ENCODE measurements at regions not wholly inside any gene's neighbourhood (a gene's known extent, or its start where the extent isn't known, plus 50 kb on each side); places are given as distances from the start of the nearest gene placed in this dataset.

GRCh38 chr13:63345835-63346234, 1930.2 kb upstream of the PCDH20 start:
- Histone ChIP-seq H3K9me3 (ENCODE audit: low read depth, low read length) (no peaks in the 10 kb centered on the region), H3K36me3 (ENCODE audit: insufficient read depth, low read length) (no peaks in the 10 kb centered on the region), H3K79me2 (ENCODE audit: insufficient read depth, low read length) (no peaks in the 10 kb centered on the region), H3K4me2 (ENCODE audit: insufficient read depth, low read length) (no peak overlapping the region), H3K27me3 (ENCODE audit: insufficient read depth, low read length) (no peaks in the 10 kb centered on the region), H4K20me1 (ENCODE audit: insufficient read depth, low read length) (no peaks in the 10 kb centered on the region), H2AFZ (ENCODE audit: low read length) (no peak overlapping the region), H3K4me3 (ENCODE audit: insufficient read depth, low read length) (no peak overlapping the region), H3K27ac (ENCODE audit: low read depth, low read length) (no peak overlapping the region), H3K4me1 (ENCODE audit: insufficient read depth, low read length) (no peaks in the 10 kb centered on the region)
- DNase-seq (ENCODE audit: insufficient read length, low spot score, missing footprints), result no peak
- TF ChIP-seq, protein P1, sequence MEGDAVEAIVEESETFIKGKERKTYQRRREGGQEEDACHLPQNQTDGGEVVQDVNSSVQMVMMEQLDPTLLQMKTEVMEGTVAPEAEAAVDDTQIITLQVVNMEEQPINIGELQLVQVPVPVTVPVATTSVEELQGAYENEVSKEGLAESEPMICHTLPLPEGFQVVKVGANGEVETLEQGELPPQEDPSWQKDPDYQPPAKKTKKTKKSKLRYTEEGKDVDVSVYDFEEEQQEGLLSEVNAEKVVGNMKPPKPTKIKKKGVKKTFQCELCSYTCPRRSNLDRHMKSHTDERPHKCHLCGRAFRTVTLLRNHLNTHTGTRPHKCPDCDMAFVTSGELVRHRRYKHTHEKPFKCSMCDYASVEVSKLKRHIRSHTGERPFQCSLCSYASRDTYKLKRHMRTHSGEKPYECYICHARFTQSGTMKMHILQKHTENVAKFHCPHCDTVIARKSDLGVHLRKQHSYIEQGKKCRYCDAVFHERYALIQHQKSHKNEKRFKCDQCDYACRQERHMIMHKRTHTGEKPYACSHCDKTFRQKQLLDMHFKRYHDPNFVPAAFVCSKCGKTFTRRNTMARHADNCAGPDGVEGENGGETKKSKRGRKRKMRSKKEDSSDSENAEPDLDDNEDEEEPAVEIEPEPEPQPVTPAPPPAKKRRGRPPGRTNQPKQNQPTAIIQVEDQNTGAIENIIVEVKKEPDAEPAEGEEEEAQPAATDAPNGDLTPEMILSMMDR (IDR thresholded peaks at IDR 0.05; ENCODE audit: extremely low read depth, low read depth, low read length), result no peak

- no peak overlapping the region for H3K27ac ChIP-seq (ENCODE audit: low read depth, low read length)
- no peak overlapping the region for H2AFZ ChIP-seq (ENCODE audit: low read length)
- DNase-seq (ENCODE audit: insufficient read length, low spot score, missing footprints), result no peak
- no peaks in the 10 kb centered on the region for H3K79me2 ChIP-seq (ENCODE audit: insufficient read depth, low read length)
- no peaks in the 10 kb centered on the region for H3K27me3 ChIP-seq (ENCODE audit: insufficient read depth, low read length)
- no peak overlapping the region for H3K4me2 ChIP-seq (ENCODE audit: insufficient read depth, low read length)
- no peaks in the 10 kb centered on the region for H3K4me1 ChIP-seq (ENCODE audit: insufficient read depth, low read length)
- H3K4me3 ChIP-seq (ENCODE audit: insufficient read depth, low read length), result no peak overlapping the region
- no peaks in the 10 kb centered on the region for H3K9me3 ChIP-seq (ENCODE audit: low read depth, low read length)
- H4K20me1 ChIP-seq (ENCODE audit: insufficient read depth, low read length), result no peaks in the 10 kb centered on the region
- TF ChIP-seq, protein P1 (IDR thresholded peaks at IDR 0.05; ENCODE audit: extremely low read depth, low read depth, low read length), result no peak
- no peaks in the 10 kb centered on the region for H3K36me3 ChIP-seq (ENCODE audit: insufficient read depth, low read length)
These were observed 1929.1 kb upstream of the PCDH20 start for GRCh38 chr13:63344711-63345110.

- Histone ChIP-seq H3K27me3 (ENCODE audit: insufficient read depth, low read length) (no peaks in the 10 kb centered on the region), H3K36me3 (ENCODE audit: insufficient read depth, low read length) (no peaks in the 10 kb centered on the region), H4K20me1 (ENCODE audit: insufficient read depth, low read length) (no peaks in the 10 kb centered on the region), H2AFZ (ENCODE audit: low read length) (peak overlapping the region; percentile 10), H3K79me2 (ENCODE audit: insufficient read depth, low read length) (no peaks in the 10 kb centered on the region), H3K9me3 (ENCODE audit: low read depth, low read length) (no peaks in the 10 kb centered on the region), H3K4me1 (ENCODE audit: insufficient read depth, low read length) (no peaks in the 10 kb centered on the region), H3K4me3 (ENCODE audit: insufficient read depth, low read length) (no peak overlapping the region), H3K4me2 (ENCODE audit: insufficient read depth, low read length) (no peak overlapping the region), H3K27ac (ENCODE audit: low read depth, low read length) (no peak overlapping the region)
- DNase-seq (ENCODE audit: insufficient read length, low spot score, missing footprints), result no peak
- TF ChIP-seq, protein P1 (IDR thresholded peaks at IDR 0.05; ENCODE audit: extremely low read depth, low read depth, low read length), result no peak
These were observed 1922.3 kb upstream of the PCDH20 start for GRCh38 chr13:63337921-63338320.

GRCh38 chr13:63337041-63337440, 1921.4 kb upstream of the PCDH20 start:
- Histone ChIP-seq H3K4me2 (ENCODE audit: insufficient read depth, low read length) (no peak overlapping the region), H3K27me3 (ENCODE audit: insufficient read depth, low read length) (no peaks in the 10 kb centered on the region), H3K36me3 (ENCODE audit: insufficient read depth, low read length) (no peaks in the 10 kb centered on the region), H3K4me3 (ENCODE audit: insufficient read depth, low read length) (no peak overlapping the region), H3K4me1 (ENCODE audit: insufficient read depth, low read length) (no peaks in the 10 kb centered on the region), H3K9me3 (ENCODE audit: low read depth, low read length) (no peaks in the 10 kb centered on the region), H2AFZ (ENCODE audit: low read length) (no peak overlapping the region), H3K27ac (ENCODE audit: low read depth, low read length) (no peak overlapping the region), H3K79me2 (ENCODE audit: insufficient read depth, low read length) (no peaks in the 10 kb centered on the region), H4K20me1 (ENCODE audit: insufficient read depth, low read length) (no peaks in the 10 kb centered on the region)
- no peak for DNase-seq (ENCODE audit: insufficient read length, low spot score, missing footprints)
- TF ChIP-seq, protein P1 (IDR thresholded peaks at IDR 0.05; ENCODE audit: extremely low read depth, low read depth, low read length), result no peak

Measured in osteoblast (primary cell).